HL-60 (cell line): ENCODE measurements at regions not wholly inside any gene's neighbourhood (a gene's known extent, or its start where the extent isn't known, plus 50 kb on each side); places are given as distances from the start of the nearest gene placed in this dataset.

Experiments used
- GABPA ChIP-seq: IDR thresholded peaks from 2 replicates; pipeline ENCODE4 v1.6.1; 2012; ENCODE audit warnings: low read depth
- POLR2AphosphoS5 ChIP-seq: IDR thresholded peaks from 2 replicates; pipeline ENCODE4 v1.6.1; 2012; ENCODE audit warnings: low read depth
- SPI1 ChIP-seq: IDR thresholded peaks from 2 replicates; pipeline ENCODE4 v1.6.1; 2012; ENCODE audit warnings: low read depth, mild to moderate bottlenecking, borderline replicate concordance
- TF ChIP-seq, protein P1 (sequence below): IDR thresholded peaks from one replicate; pipeline ENCODE4 v1.5.1; 2011; ENCODE audit warnings: low read length, control low read depth, inconsistent platforms; ENCODE audit not compliant: insufficient read depth

DNA sequence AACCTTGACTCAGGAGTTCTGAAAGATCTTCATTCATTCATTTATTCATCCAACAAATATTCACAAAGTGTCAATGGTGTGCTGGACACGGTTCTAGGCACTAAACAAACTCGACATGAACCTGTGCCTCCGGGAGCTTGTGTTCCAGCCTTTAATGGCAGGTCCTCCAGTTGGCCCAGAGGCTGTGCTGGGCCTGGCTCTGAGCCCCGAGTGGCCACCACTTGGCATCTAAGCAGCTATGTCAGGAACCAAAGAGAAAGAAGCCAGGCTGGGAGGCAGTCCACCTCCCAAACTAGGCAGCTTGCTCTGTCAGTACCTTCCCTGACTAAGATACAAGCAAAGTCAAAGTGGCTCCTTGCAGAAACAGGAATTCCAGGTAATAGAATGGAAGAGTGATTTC is 233.6 kb downstream of the BUD13 start:
- TF ChIP-seq SPI1 = no peak
- no peak for TF ChIP-seq POLR2AphosphoS5
- no peak for TF ChIP-seq GABPA
- TF ChIP-seq, protein P1, sequence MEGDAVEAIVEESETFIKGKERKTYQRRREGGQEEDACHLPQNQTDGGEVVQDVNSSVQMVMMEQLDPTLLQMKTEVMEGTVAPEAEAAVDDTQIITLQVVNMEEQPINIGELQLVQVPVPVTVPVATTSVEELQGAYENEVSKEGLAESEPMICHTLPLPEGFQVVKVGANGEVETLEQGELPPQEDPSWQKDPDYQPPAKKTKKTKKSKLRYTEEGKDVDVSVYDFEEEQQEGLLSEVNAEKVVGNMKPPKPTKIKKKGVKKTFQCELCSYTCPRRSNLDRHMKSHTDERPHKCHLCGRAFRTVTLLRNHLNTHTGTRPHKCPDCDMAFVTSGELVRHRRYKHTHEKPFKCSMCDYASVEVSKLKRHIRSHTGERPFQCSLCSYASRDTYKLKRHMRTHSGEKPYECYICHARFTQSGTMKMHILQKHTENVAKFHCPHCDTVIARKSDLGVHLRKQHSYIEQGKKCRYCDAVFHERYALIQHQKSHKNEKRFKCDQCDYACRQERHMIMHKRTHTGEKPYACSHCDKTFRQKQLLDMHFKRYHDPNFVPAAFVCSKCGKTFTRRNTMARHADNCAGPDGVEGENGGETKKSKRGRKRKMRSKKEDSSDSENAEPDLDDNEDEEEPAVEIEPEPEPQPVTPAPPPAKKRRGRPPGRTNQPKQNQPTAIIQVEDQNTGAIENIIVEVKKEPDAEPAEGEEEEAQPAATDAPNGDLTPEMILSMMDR = no peak
